NK-92 (cell line): ENCODE measurements at regions not wholly inside any gene's neighbourhood (a gene's known extent, or its start where the extent isn't known, plus 50 kb on each side); places are given as distances from the start of the nearest gene placed in this dataset.

Experiments
- DNase-seq: peaks from one replicate; lab custom pipeline; 2025; ENCODE audit not compliant: unreplicated experiment; lab: John Stamatoyannopoulos, UW

DNA sequence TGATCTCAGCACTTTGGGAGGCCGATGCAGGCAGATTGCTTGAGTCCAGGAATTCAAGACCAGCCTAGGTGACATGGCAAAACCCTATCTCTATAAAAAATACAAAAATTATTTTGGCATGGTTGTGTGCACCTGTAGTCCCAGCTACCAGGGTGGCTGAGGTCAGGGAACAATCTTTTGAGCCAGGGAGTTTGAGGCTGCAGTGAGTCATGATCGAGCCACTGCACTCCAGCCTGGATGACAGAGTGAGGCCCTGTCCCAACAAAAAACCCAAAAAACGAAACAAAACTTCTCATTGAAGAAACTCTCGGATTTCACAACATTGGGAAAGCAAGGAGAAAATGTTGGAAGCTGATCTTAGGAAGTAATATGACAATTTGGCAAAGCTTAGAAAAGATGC, 317.3 kb upstream of the MGAT5 start:
- no peak for DNase-seq

DNA sequence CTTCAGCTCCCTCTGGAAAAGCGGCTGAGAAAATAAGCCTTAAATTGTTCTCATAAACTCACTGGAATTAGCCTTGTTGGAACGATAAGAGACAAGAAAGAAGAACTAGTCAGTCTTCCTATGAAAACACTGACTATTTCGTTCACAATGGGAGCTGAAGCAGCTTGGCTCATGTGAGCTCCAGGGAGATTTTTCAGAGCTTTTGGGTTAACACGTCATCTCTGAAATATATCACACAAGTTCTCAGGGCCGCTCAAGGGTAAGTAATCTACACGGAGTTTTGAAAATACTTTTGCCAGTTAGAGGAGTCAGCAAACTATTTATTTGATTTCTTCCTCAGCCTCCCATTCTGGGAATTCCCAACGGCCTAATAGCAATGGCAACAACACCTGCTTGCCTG, 316.2 kb upstream of the MGAT5 start:
- no peak for DNase-seq

GRCh38 chr2:133940134-133940533, 313.7 kb upstream of the MGAT5 start:
- DNase-seq, result no peak

DNA sequence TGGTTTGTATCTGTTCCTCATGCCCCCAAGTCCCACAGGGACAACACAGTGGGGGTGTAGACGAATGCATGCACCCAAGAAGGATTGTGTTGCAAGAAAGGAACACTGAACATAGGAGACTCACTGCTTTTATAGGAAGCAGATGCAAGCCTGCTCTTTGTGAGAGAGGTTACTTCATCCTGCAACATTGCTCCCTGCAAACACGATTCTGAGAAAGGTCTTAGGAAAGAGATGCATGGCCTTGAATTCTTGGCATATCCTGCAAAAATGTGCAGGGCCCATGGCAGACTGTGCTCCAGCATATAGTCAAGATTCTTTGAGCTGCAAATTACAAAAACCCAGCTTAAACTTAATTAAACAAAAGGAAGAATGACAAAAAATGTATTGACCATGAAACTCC, 312.2 kb upstream of the MGAT5 start:
- DNase-seq, result no peak

- DNase-seq, result no peak
Observed at GRCh38 chr2:133942398-133942797, 311.5 kb upstream of the MGAT5 start.

DNA sequence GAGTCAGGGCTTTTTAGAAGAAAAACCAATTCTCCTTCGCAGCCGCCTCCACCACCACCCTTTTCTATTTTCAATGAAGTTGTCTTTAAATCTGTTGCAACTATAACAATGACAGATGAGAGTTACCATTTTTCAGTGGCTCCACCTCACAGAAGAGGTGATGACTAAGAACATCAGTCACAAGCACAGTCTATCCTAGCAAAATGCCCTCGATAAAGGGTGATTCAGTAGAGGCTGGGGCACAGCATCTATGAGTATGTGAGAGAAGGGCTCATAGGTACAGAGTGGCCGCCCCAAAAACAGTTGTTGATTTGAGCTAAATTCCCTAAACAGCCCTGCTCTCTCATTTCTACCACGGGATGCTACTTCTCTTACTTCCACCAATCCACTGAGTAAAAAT, 310.8 kb upstream of the MGAT5 start:
- DNase-seq, result no peak

- DNase-seq, result no peak
Observed at GRCh38 chr2:133945089-133945488, 308.8 kb upstream of the MGAT5 start.

DNA sequence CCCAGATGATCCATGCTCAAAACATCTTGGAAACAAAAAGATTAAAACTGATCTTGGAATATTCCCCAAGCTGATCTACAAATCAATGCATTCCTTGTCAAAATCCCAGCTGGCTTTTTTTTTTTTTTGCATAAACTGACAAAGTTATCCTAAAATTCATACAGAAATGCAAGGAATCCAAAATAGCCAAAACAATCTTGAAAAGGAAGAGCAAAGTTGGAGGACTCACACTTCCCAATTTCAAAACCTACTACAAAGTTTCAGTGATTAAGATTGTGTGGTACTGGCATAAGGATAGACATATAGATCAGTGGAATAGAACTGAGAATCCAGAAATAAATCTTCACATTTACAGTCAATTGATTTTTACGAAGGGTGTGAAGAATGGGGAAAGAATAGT, 306.8 kb upstream of the MGAT5 start:
- DNase-seq, result no peak

DNA sequence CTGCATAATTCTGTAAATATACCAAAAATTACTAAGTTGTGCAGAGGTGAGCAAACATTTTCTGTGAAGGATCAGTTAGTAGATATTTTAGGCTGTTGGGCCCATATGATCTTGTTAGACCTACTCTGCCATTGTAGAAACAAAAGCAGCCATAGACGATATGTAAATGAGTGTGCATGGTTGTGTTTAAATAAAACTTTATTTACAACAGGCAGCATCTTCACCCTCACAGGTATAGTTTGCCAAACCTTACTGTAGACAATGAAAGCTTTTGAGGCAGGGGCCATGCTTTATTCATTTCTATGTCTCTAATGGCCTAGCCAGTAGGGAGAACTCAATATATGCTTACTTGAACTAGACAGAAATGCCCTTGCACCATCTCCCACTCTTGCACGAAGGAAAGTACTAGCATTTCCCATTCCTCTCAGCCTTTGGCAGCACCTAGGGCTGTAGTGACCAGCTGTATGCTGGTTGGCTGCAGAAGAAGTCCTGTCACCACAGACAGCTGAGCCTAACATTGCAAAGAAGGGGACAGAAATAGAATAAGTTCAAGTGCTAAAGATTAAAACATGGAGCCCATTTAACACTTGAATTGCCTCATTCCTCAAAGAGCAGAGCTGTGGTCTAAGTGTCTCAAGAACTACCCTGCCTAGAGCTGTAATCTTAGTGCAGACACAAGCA, 305.1 kb upstream of the MGAT5 start:
- DNase-seq, result no peak

DNA sequence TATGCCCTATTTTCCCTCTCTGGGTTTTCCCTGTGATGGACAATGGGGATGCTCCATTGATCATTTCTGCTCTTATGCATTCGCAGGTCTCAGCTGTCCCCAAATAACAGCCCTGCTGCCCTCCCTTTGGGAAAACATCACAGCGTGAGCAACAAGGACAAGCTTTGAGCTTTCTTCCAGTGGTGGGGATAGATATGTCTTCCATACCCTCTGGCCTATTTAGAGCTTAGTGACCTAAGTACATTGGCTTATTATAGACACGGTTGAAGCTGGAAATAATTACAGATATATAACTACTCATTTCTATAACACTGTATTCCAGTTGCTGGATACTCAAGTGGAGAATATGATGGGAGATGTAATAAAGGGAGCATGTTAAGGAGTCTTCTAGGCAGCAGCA, 304.3 kb upstream of the MGAT5 start:
- DNase-seq, result no peak

- no peak for DNase-seq
Observed at GRCh38 chr2:133951209-133951608, 302.7 kb upstream of the MGAT5 start.

DNA sequence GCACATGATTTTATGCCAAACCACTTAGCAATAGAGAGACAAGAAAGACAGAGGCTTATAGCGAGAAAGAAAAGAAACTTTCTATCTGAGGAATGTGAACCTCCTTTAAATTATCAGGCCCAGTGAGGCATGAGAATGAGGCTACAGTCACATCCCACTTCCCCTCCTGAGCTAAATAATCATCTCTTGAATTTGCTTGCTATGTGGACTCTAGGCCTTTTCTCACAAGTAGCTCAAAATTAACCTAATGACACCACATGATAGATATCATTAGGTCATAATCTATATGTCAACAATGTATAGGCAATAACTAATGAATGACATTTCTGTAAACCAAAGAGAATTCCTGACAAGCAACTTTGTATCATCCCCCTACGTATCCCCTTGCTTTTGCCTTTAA, 301.5 kb upstream of the MGAT5 start:
- DNase-seq, result no peak

DNA sequence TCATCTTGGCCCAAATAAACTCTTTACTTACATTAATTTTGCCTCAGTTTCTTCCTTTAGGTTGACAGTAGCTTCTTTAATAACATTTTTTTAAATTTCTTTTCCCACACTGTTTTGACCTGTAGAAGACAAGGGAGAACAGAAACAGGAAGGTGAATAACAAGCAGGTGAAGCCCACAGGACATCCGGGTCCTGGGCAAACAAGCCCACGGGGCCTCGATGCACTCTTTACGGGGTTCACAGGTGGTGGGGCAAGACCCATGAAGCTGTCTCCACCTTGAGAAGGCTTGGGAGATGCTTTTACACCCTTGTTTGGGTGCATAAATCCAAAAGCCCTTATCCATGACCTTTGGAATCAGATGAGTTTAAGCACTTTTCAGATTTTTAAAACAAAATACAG, 301.0 kb upstream of the MGAT5 start:
- no peak for DNase-seq

DNA sequence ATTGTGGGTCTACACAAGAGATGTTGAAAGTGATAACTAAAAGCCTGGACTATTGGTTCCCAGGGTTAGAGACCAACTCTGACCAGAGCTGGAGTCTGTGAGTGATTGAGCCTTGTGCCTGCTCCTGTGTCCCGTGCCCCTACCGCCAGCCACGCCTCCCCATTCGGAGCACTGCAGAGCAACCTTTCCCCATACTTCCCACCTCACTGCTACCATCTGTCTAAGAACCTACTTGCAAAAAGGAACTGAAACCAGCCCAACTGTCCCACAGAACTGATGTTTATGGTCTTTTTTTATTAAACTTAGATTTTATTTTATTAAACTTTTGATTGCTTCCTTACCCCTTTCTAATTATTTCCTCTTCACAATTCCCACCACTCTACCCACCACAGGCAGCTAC, 300.3 kb upstream of the MGAT5 start:
- no peak for DNase-seq

DNA sequence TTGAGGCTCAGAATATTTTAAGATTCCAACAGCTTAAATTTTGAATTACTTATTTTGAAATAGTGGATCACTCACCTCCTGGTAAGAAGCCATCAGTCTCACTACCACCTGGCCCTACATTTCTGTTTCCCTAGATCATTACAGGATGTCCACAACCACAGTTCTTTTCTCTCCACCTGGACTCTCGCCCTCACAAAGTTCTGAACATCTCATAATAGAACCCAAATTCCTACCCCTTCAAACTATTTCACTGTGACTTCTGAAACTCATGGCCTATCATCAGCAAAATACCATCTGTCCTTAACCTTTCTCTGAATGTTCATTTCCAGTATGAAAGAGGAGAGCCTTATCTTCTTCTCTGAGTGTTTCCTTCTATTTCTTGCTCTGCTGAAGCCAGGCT, 299.2 kb upstream of the MGAT5 start:
- no peak for DNase-seq

DNA sequence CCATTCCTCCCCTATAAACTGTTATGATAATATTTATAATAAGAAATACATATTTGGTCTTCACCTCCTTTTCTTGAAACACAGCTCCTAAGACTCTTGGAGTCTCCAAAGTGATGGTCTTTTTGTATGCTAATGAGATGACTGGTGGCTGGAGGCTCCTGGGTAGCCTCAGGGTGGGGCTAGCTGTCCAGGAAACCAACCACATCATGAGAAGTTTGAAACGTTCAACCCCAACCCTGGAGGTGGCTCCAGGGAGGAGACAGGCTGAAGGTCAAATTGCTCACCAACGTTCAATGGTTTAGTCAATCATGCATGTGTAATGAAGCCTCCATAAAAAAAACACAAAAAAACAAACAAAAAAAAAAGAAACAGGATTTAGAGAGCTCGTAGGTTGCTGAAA, 298.7 kb upstream of the MGAT5 start:
- no peak for DNase-seq

DNA sequence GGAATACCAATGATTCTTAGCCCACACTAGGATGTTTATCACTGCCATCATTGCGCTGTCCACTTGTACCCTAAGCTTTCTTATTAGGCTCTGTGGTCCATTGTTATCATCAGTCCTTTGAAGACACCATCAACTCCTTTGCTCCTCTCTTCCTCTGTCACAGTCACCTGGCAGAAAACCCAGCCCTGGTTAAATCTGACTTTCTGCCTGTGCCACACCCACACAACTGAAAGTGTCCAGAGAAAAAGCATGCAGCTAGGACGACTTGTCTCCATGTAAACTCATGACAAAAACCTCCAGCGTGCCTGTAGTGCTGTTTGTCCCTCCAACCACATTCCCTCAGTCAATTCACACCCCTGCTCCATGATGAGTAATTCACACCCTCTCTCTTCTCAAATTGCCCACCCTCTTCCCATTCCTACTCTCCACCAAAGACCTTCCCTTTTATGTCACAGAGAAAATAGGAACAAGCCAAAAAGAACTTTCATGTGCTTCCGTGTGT, 297.4 kb upstream of the MGAT5 start:
- DNase-seq, result no peak

DNA sequence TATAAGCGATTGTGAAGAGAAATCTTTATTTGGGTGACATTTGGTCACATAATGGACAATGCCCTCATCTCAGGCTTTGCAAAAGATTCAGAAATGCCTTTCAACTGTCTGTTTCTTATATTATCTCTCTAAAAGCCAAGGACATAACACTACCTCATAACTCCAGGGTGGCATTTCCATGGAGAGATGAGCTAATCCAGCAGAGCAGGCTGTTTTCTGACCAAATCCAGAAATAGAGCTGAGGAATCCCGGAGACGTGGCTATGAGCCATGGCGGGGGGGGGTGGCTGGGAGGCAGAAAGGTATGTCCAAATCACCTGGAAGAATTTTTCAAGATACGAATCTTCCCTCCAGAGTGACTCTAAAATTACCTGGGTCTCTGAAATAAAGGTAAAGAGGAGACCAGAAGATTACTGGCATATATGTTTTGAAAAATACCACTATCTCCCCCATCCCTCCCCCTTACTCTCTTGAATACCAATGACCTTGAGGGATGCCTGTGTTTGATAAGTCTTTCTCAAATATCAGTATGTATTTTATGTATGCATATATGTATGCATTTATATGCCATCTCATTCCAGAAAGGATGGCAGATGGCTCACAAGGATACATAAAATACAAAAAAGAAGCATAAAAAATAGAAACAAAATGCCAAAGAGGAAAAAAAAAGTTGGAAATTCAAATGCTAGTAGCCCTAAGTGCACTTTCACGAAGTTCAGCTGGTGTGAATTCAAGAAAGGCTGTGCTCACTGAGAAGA, 296.0 kb upstream of the MGAT5 start:
- no peak for DNase-seq

DNA sequence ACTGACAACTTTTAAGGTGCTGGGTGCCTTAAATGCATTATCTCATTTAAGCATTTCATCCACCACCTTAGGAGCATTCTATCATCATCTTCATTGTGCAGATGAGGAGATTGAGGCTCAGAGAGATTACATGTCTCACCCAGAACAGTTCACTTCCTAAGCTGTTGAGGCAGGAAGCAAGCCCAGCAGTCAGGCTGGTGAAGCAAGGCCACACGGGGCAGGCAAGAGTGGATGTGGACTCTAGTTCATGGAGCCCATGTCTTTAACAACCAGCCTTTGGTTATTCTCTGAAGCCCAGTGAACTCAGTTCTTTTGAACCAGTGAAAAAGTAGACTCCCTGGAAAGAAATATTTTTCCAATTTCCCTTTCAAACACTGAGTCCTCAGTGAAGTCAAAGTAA, 294.8 kb upstream of the MGAT5 start:
- DNase-seq, result no peak

- DNase-seq, result no peak
Observed at GRCh38 chr2:133966720-133967304, 287.1 kb upstream of the MGAT5 start.

GRCh38 chr2:133967326-133967725, 286.5 kb upstream of the MGAT5 start:
- DNase-seq, result no peak

GRCh38 chr2:133968446-133968845, 285.4 kb upstream of the MGAT5 start:
- DNase-seq, result no peak
